HEK293 (cell line): ENCODE measurements at regions not wholly inside any gene's neighbourhood (a gene's known extent, or its start where the extent isn't known, plus 50 kb on each side); places are given as distances from the start of the nearest gene placed in this dataset.

Experiments used
- CTCF ChIA-PET: fragments of 350-600 bp; formaldehyde crosslinking; extraction: SDS; loops from one replicate; lab custom pipeline; 2021; ENCODE audit warnings: antibody characterized with exemption; lab: Yijun Ruan, JAX
- POLR2A ChIA-PET: fragments of 300-600 bp; formaldehyde crosslinking; extraction: SDS; loops from one replicate; lab custom pipeline; 2020; ENCODE audit warnings: antibody characterized with exemption, inconsistent platforms; lab: Yijun Ruan, JAX
- H3K27ac ChIP-seq: fragments of 200-500 bp; sonication (Bioruptor generic); 2 replicates; pipeline ENCODE4 v1.5.1; 2014; ENCODE audit warnings: low read depth, low read length, control low read depth, inconsistent platforms; ENCODE audit errors: extremely low read depth
- H3K36me3 ChIP-seq, 2 experiments: fragments of 200-500 bp in 1 of 2; sonication (Bioruptor generic) in 1 of 2; 1 replicate in 1 of 2; 2 replicates in 1 of 2; pipeline ENCODE4 v1.5.1; 2014 to 2017; ENCODE audit warnings: inconsistent platforms in 2 of 2, low read length in 2 of 2; ENCODE audit not compliant: control insufficient read depth in 2 of 2, insufficient read depth in 1 of 2
- H3K4me1 ChIP-seq: fragments of 200-500 bp; sonication (Bioruptor generic); 2 replicates; pipeline ENCODE4 v1.5.1; 2014; ENCODE audit warnings: mild to moderate bottlenecking, low read length, inconsistent platforms; ENCODE audit not compliant: control insufficient read depth, insufficient read depth
- H3K4me3 ChIP-seq: 2 replicates; pipeline ENCODE4 v1.5.1; 2011; ENCODE audit warnings: low read depth, mild to moderate bottlenecking, control low read depth, low read length, moderate library complexity
- H3K9me3 ChIP-seq: fragments of 200-500 bp; sonication (Bioruptor generic); 2 replicates; pipeline ENCODE4 v1.5.1; 2014; ENCODE audit warnings: low read depth, low read length, inconsistent platforms; ENCODE audit not compliant: control insufficient read depth, insufficient read depth
- FEZF1 ChIP-seq: fragments of 450-650 bp; formaldehyde crosslinking; IDR thresholded peaks from 2 replicates; pipeline ENCODE4 v1.5.1; 2016; ENCODE audit warnings: missing biosample characterization, missing genetic modification characterization
- HIC1 ChIP-seq: fragments of 450-650 bp; formaldehyde crosslinking; IDR thresholded peaks from 2 replicates; pipeline ENCODE4 v1.5.1; 2016; ENCODE audit warnings: missing biosample characterization, missing genetic modification characterization
- MYNN ChIP-seq: fragments of 450-650 bp; formaldehyde crosslinking; IDR thresholded peaks from 2 replicates; pipeline ENCODE4 v1.5.1; 2016; ENCODE audit warnings: missing biosample characterization, missing genetic modification characterization, borderline replicate concordance
- ZBTB17 ChIP-seq: fragments of 450-650 bp; formaldehyde crosslinking; IDR thresholded peaks from 2 replicates; pipeline ENCODE4 v1.5.1; 2016; ENCODE audit warnings: missing biosample characterization, missing genetic modification characterization
- ZNF132 ChIP-seq: fragments of 450-650 bp; formaldehyde crosslinking; IDR thresholded peaks from 2 replicates; pipeline ENCODE4 v1.5.1; 2017; ENCODE audit warnings: missing biosample characterization, missing genetic modification characterization, borderline replicate concordance
- ZNF157 ChIP-seq: fragments of 450-650 bp; formaldehyde crosslinking; IDR thresholded peaks from 2 replicates; pipeline ENCODE4 v1.5.1; 2016; ENCODE audit warnings: missing biosample characterization, missing genetic modification characterization
- ZNF2 ChIP-seq: fragments of 450-650 bp; formaldehyde crosslinking; IDR thresholded peaks from 2 replicates; pipeline ENCODE4 v1.5.1; 2016; ENCODE audit warnings: missing biosample characterization, missing genetic modification characterization
- ZNF362 ChIP-seq: fragments of 450-650 bp; formaldehyde crosslinking; IDR thresholded peaks from 2 replicates; pipeline ENCODE4 v1.5.1; 2016; ENCODE audit warnings: missing biosample characterization, missing genetic modification characterization
- ZNF449 ChIP-seq: fragments of 450-650 bp; formaldehyde crosslinking; IDR thresholded peaks from 2 replicates; pipeline ENCODE4 v1.5.1; 2017; ENCODE audit warnings: missing biosample characterization, mild to moderate bottlenecking, missing genetic modification characterization, moderate library complexity
- ZNF518A ChIP-seq: fragments of 450-650 bp; formaldehyde crosslinking; conservative IDR thresholded peaks from 2 replicates; pipeline ENCODE4 v1.5.1; 2016; ENCODE audit warnings: low read depth, missing biosample characterization, missing genetic modification characterization
- ZNF558 ChIP-seq: fragments of 450-650 bp; formaldehyde crosslinking; IDR thresholded peaks from 2 replicates; pipeline ENCODE4 v1.5.1; 2016; ENCODE audit warnings: missing biosample characterization, missing genetic modification characterization
- ZNF580 ChIP-seq: fragments of 450-650 bp; formaldehyde crosslinking; IDR thresholded peaks from 2 replicates; pipeline ENCODE4 v1.5.1; 2016; ENCODE audit warnings: missing biosample characterization, missing genetic modification characterization
- ZNF654 ChIP-seq: fragments of 450-650 bp; formaldehyde crosslinking; IDR thresholded peaks from 2 replicates; pipeline ENCODE4 v1.5.1; 2016; ENCODE audit warnings: low read depth, missing biosample characterization, missing genetic modification characterization
- ZSCAN18 ChIP-seq: fragments of 450-650 bp; formaldehyde crosslinking; IDR thresholded peaks from 2 replicates; pipeline ENCODE4 v1.5.1; 2016; ENCODE audit warnings: missing biosample characterization, missing genetic modification characterization

- TF ChIP-seq ZNF518A (tag by site-specific recombination) (peak; percentile 56), ZNF558 (peak; percentile 86), ZNF580 (tag by site-specific recombination) (peak; percentile 20; the same call in 1 of the 2 replicates), ZNF654 (tag by site-specific recombination) (peak; percentile 36)
These were observed 60.1 kb upstream of the LRRC1 start (continued) for GRCh38 chr6:53734473-53735299.

GRCh38 chr6:53731866-53732636 lies 62.8 kb upstream of the LRRC1 start:
- POLR2A ChIA-PET, result interaction anchor here (0.6 to 1.2 kb wide), 3 partner anchors 16 to 240 kb away, joined by 3 to 6 read pairs (median 4); partner anchors contain the start of gene LRRC1
- H3K27ac ChIP-seq, result no peak overlapping the region
- CTCF ChIA-PET, result interaction anchor here (0.6 to 9.3 kb wide), 12 partner anchors 9 to 379 kb away, joined by 3 to 270 read pairs (median 4); partner anchors contain the start of gene MLIP
- TF ChIP-seq ZNF362 (tag by site-specific recombination) (0 out of 2 replicates have a peak, but pooled peaks have one; percentile 47), ZNF2 (tag by site-specific recombination) (no peak), ZBTB17 (tag by site-specific recombination) (peak; percentile 58)
- TF ChIP-seq, all 188 proteins: peak for 2
- Histone ChIP-seq H3K4me3 (no peak overlapping the region), H3K9me3 (no peaks in the 10 kb centered on the region), H3K36me3 (no peaks in the 10 kb centered on the region), H3K4me1 (peaks cover 6% of the 10 kb centered on the region; the same call in 1 of the 2 replicates)

GRCh38 chr6:53730767-53731166 lies 64.0 kb upstream of the LRRC1 start:
- Histone ChIP-seq H3K36me3 (no peaks in the 10 kb centered on the region), H3K9me3 (no peaks in the 10 kb centered on the region), H3K27ac (no peak overlapping the region), H3K4me1 (peaks cover 6% of the 10 kb centered on the region; the same call in 1 of the 2 replicates), H3K4me3 (no peak overlapping the region)
- ChIA-PET CTCF (interaction anchor here (0.6 to 9.5 kb wide), 13 partner anchors 8 to 353 kb away, joined by 3 to 270 read pairs (median 4); partner anchors contain the start of gene LRRC1), POLR2A (interaction anchor here (1.3 kb wide), 1 partner anchor 237 kb away, joined by 3 read pairs; no protein-coding TSS in a partner anchor)
- TF ChIP-seq ZNF449 (tag by site-specific recombination), result no peak
- TF ChIP-seq MYNN (tag by site-specific recombination), result no peak
- TF ChIP-seq FEZF1 (tag by site-specific recombination), result no peak
- no peak for TF ChIP-seq HIC1
- TF ChIP-seq ZNF157 (tag by site-specific recombination), result no peak
- no peak for TF ChIP-seq ZSCAN18 (tag by site-specific recombination)
- no peak for TF ChIP-seq ZNF132 (tag by site-specific recombination)
